ENCODE measurements at regions not wholly inside any gene's neighbourhood (a gene's known extent, or its start where the extent isn't known, plus 50 kb on each side); places are given as distances from the start of the nearest gene placed in this dataset.

DNA sequence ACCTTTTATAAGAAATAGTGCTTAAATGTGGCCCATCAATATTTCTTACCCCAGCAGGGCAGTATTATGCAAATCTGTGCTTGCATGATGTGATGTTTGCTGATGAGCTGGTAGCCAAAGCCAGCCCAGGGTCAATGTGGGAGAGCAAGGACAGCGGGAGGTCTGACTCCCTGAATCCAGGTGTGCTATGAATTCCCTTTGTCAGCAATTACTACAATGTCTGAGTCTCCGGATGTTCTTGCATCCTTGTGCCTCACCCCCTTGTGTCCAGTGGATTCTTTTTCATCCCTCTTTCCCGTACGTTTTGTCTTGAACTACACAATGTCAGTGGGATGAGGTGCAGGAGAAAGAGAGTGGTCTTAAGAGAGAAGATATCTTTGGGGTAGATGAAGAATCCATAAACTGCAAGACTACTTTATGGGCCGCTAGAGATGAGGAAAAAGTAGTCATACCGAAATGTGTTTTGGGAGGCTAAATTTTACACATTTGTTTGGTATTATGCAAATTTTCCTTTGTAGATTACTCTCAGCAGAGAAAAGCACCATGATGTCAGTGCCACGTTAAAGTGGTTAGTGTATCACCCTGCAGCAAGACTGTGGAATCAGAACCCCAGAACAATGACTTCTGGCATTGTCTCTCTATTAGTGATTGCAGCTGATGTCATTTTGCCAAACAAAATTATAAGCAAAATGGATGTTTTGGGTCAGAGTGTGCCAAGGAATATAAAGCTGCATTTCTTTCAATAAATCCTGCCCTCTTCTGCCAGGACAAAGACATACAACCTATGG, 53.5 kb upstream of the TSHZ3 start:
- TF ChIP-seq ZNF70 (CRISPR knock-in tag; IDR thresholded peaks at IDR 0.05) (no peak), TCF4 (CRISPR knock-in tag; IDR thresholded peaks at IDR 0.05; ENCODE audit: borderline replicate concordance) (no peak), ZC3H10 (CRISPR knock-in tag; IDR thresholded peaks at IDR 0.05) (no peak), ZFP30 (CRISPR knock-in tag; IDR thresholded peaks at IDR 0.05) (no peak), OSR1 (CRISPR knock-in tag; IDR thresholded peaks at IDR 0.05) (no peak), CSDC2 (CRISPR knock-in tag; IDR thresholded peaks at IDR 0.05) (no peak), ESRRG (CRISPR knock-in tag; IDR thresholded peaks at IDR 0.05) (no peak), ZFP3 (CRISPR knock-in tag; IDR thresholded peaks at IDR 0.05) (no peak), RARB (CRISPR knock-in tag; IDR thresholded peaks at IDR 0.05) (no peak), BACH2 (CRISPR knock-in tag; IDR thresholded peaks at IDR 0.05; ENCODE audit: borderline replicate concordance) (no peak), ISL1 (CRISPR knock-in tag; IDR thresholded peaks at IDR 0.05) (no peak)
- TF ChIP-seq, protein P1, sequence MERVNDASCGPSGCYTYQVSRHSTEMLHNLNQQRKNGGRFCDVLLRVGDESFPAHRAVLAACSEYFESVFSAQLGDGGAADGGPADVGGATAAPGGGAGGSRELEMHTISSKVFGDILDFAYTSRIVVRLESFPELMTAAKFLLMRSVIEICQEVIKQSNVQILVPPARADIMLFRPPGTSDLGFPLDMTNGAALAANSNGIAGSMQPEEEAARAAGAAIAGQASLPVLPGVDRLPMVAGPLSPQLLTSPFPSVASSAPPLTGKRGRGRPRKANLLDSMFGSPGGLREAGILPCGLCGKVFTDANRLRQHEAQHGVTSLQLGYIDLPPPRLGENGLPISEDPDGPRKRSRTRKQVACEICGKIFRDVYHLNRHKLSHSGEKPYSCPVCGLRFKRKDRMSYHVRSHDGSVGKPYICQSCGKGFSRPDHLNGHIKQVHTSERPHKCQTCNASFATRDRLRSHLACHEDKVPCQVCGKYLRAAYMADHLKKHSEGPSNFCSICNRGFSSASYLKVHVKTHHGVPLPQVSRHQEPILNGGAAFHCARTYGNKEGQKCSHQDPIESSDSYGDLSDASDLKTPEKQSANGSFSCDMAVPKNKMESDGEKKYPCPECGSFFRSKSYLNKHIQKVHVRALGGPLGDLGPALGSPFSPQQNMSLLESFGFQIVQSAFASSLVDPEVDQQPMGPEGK (CRISPR knock-in tag; IDR thresholded peaks at IDR 0.05; ENCODE audit: borderline replicate concordance): no peak
- TF ChIP-seq, protein P2, sequence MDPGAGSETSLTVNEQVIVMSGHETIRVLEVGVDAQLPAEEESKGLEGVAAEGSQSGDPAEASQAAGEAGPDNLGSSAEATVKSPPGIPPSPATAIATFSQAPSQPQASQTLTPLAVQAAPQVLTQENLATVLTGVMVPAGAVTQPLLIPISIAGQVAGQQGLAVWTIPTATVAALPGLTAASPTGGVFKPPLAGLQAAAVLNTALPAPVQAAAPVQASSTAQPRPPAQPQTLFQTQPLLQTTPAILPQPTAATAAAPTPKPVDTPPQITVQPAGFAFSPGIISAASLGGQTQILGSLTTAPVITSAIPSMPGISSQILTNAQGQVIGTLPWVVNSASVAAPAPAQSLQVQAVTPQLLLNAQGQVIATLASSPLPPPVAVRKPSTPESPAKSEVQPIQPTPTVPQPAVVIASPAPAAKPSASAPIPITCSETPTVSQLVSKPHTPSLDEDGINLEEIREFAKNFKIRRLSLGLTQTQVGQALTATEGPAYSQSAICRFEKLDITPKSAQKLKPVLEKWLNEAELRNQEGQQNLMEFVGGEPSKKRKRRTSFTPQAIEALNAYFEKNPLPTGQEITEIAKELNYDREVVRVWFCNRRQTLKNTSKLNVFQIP (CRISPR knock-in tag; IDR thresholded peaks at IDR 0.05; ENCODE audit: borderline replicate concordance, low read depth): no peak

DNA sequence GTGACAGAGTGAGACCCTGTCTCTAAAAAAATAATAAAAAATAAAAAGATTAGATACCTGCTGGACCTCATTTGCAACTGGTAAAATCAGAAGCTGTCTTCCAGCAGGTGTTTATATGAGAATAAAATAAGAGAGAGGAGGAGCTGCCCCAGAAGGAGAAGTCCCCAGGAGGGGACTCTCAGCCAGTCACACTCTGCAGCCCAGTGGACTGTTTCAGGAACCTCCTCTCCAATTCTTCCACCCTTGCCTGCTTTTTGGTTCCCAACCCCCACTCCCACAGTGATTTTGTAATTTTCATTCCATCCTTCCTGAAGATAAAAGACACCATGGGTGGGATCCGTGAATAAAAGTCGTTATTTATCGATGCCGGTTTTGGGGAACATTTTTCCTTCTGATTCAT, 56.9 kb upstream of the TSHZ3 start:
- TF ChIP-seq ZFP30 (CRISPR knock-in tag; IDR thresholded peaks at IDR 0.05) (no peak), ESRRG (CRISPR knock-in tag; IDR thresholded peaks at IDR 0.05) (no peak), ZC3H10 (CRISPR knock-in tag; IDR thresholded peaks at IDR 0.05) (no peak), ZNF565 (CRISPR knock-in tag; conservative IDR thresholded peaks at IDR 0.05; ENCODE audit: low read depth) (no peak), ZNF8 (CRISPR knock-in tag; IDR thresholded peaks at IDR 0.05) (no peak), BACH2 (CRISPR knock-in tag; IDR thresholded peaks at IDR 0.05; ENCODE audit: borderline replicate concordance) (no peak), SNAI2 (CRISPR knock-in tag; IDR thresholded peaks at IDR 0.05) (no peak), TOX (CRISPR knock-in tag; IDR thresholded peaks at IDR 0.05; ENCODE audit: borderline replicate concordance) (no peak), GLIS3 (CRISPR knock-in tag; IDR thresholded peaks at IDR 0.05) (no peak), CSDC2 (CRISPR knock-in tag; IDR thresholded peaks at IDR 0.05) (no peak), RARB (CRISPR knock-in tag; IDR thresholded peaks at IDR 0.05) (no peak), TCF4 (CRISPR knock-in tag; IDR thresholded peaks at IDR 0.05; ENCODE audit: borderline replicate concordance) (no peak), ZNF70 (CRISPR knock-in tag; IDR thresholded peaks at IDR 0.05) (no peak)
- TF ChIP-seq, protein P1 (CRISPR knock-in tag; IDR thresholded peaks at IDR 0.05; ENCODE audit: borderline replicate concordance): no peak
- TF ChIP-seq, protein P3, sequence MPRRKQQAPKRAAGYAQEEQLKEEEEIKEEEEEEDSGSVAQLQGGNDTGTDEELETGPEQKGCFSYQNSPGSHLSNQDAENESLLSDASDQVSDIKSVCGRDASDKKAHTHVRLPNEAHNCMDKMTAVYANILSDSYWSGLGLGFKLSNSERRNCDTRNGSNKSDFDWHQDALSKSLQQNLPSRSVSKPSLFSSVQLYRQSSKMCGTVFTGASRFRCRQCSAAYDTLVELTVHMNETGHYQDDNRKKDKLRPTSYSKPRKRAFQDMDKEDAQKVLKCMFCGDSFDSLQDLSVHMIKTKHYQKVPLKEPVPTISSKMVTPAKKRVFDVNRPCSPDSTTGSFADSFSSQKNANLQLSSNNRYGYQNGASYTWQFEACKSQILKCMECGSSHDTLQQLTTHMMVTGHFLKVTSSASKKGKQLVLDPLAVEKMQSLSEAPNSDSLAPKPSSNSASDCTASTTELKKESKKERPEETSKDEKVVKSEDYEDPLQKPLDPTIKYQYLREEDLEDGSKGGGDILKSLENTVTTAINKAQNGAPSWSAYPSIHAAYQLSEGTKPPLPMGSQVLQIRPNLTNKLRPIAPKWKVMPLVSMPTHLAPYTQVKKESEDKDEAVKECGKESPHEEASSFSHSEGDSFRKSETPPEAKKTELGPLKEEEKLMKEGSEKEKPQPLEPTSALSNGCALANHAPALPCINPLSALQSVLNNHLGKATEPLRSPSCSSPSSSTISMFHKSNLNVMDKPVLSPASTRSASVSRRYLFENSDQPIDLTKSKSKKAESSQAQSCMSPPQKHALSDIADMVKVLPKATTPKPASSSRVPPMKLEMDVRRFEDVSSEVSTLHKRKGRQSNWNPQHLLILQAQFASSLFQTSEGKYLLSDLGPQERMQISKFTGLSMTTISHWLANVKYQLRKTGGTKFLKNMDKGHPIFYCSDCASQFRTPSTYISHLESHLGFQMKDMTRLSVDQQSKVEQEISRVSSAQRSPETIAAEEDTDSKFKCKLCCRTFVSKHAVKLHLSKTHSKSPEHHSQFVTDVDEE (CRISPR knock-in tag; IDR thresholded peaks at IDR 0.05): no peak
- TF ChIP-seq, protein P2 (CRISPR knock-in tag; IDR thresholded peaks at IDR 0.05; ENCODE audit: borderline replicate concordance, low read depth): no peak
- TF ChIP-seq, protein P4, sequence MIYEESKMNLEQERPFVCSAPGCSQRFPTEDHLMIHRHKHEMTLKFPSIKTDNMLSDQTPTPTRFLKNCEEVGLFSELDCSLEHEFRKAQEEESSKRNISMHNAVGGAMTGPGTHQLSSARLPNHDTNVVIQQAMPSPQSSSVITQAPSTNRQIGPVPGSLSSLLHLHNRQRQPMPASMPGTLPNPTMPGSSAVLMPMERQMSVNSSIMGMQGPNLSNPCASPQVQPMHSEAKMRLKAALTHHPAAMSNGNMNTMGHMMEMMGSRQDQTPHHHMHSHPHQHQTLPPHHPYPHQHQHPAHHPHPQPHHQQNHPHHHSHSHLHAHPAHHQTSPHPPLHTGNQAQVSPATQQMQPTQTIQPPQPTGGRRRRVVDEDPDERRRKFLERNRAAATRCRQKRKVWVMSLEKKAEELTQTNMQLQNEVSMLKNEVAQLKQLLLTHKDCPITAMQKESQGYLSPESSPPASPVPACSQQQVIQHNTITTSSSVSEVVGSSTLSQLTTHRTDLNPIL (CRISPR knock-in tag; IDR thresholded peaks at IDR 0.05; ENCODE audit: low read depth): no peak
- no peak for ATAC-seq

More for the DNA sequence above, 53.5 kb upstream of the TSHZ3 start:
- ATAC-seq: no peak
